ENCODE measurements at regions not wholly inside any gene's neighbourhood (a gene's known extent, or its start where the extent isn't known, plus 50 kb on each side); places are given as distances from the start of the nearest gene placed in this dataset.

DNA sequence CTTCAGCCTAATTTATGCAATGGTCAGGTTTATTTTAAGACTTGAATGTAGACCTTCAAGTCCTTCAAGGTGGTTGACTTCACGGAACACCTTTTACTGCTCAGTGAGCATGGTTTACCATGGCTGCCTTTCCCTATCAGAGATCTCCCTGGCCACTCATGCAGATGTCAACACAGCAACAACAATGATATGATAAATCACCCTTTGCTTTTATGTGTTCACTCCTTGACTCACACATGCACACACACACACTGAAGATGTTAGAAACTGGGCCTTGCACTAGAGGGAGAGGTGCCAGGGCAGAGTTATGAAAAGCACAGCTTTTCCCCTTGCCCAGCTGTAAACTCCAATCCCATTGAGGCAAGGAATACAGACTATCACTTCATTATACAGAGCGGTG is 134.4 kb downstream of the WNT5A start:
- TF ChIP-seq CTCF (IDR thresholded peaks at IDR 0.05; ENCODE audit: low read depth, low read length, poor library complexity, severe bottlenecking): no peak
- no peak for TF ChIP-seq EZH2phosphoT487 (IDR thresholded peaks at IDR 0.05; ENCODE audit: borderline replicate concordance, low read length)

GRCh38 chr3:55349851-55350250 is 137.3 kb downstream of the WNT5A start:
- H4K20me1 ChIP-seq (ENCODE audit: control insufficient read depth, insufficient read depth, low read depth, low read length): no peaks in the 10 kb centered on the region
- no peak overlapping the region for H3K4me3 ChIP-seq (ENCODE audit: low read length)
- no peak overlapping the region for H3K4me2 ChIP-seq (ENCODE audit: low read length)
- TF ChIP-seq EZH2phosphoT487 (IDR thresholded peaks at IDR 0.05; ENCODE audit: borderline replicate concordance, low read length): no peak
- TF ChIP-seq CTCF (IDR thresholded peaks at IDR 0.05; ENCODE audit: low read depth, low read length, poor library complexity, severe bottlenecking): no peak
- H3F3A ChIP-seq (ENCODE audit: control insufficient read depth, insufficient read depth): no peaks in the 10 kb centered on the region
- no peak overlapping the region for H3K27ac ChIP-seq (ENCODE audit: low read depth, low read length)
- H3K9me3 ChIP-seq (ENCODE audit: control insufficient read depth, insufficient read depth, low read length): no peaks in the 10 kb centered on the region
- no peaks in the 10 kb centered on the region for H3K9me2 ChIP-seq (replicated peaks; ENCODE audit: control insufficient read depth, low read length)
- H3K27me3 ChIP-seq (ENCODE audit: control insufficient read depth, low read length): no peaks in the 10 kb centered on the region
- no peaks in the 10 kb centered on the region for H3K4me1 ChIP-seq (ENCODE audit: control insufficient read depth, low read length)
- no peaks in the 10 kb centered on the region for H3K79me2 ChIP-seq (ENCODE audit: control insufficient read depth, low read length)
- H3K36me3 ChIP-seq (ENCODE audit: control insufficient read depth, low read length): no peaks in the 10 kb centered on the region

More for the DNA sequence above, 134.4 kb downstream of the WNT5A start:
- Histone ChIP-seq H4K20me1 (ENCODE audit: control insufficient read depth, insufficient read depth, low read depth, low read length) (no peaks in the 10 kb centered on the region), H3K27ac (ENCODE audit: low read depth, low read length) (no peak overlapping the region), H3K9me2 (replicated peaks; ENCODE audit: control insufficient read depth, low read length) (no peaks in the 10 kb centered on the region), H3K4me2 (ENCODE audit: low read length) (no peak overlapping the region), H3K4me1 (ENCODE audit: control insufficient read depth, low read length) (no peaks in the 10 kb centered on the region), H3K9me3 (ENCODE audit: control insufficient read depth, insufficient read depth, low read length) (no peaks in the 10 kb centered on the region), H3K27me3 (ENCODE audit: control insufficient read depth, low read length) (no peaks in the 10 kb centered on the region), H3K79me2 (ENCODE audit: control insufficient read depth, low read length) (no peaks in the 10 kb centered on the region), H3K4me3 (ENCODE audit: low read length) (no peak overlapping the region), H3K36me3 (ENCODE audit: control insufficient read depth, low read length) (no peaks in the 10 kb centered on the region), H3F3A (ENCODE audit: control insufficient read depth, insufficient read depth) (no peaks in the 10 kb centered on the region)

DNA sequence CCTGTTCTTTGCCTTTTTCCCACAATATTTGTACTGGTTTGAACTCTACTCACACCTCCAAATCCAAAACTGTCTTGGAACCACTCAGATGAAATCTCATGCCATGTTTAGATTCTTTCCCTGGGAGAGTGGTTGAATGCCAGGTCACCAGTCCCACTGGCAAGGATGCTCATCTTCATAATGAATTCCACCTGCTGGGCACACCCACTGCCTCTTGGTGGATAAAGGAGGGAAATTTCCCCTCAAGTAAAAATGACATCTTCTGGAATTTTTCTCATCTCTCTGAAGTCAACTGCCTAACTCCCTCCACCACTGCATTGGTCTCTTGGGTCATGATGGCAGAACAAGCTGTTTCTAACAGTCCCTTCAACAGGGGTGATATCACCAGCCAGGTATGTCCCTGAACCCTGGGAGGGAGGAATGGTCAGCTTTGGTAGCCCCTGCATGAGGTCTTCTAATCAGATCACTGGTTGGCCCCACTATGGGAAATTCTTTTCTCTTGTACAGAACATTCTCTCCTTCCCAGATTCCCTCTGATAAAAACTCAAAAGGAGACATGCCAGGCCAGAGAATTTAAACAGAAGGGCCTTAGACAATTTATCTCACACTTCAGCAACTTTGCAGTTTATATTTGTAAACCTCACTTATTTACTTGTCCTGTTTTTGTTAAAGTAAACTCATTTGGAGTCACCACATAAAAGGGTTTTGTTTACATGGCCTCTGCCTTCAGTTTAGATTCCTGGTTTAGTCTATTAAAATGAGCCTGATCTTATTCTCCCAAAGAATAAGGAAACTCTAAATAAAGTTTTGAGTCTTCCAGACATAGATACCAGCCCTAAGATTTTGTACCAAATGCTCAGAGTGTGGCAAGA is 143.4 kb downstream of the WNT5A start:
- Histone ChIP-seq H3K4me1 (ENCODE audit: control insufficient read depth, low read length) (no peaks in the 10 kb centered on the region), H3K36me3 (ENCODE audit: control insufficient read depth, low read length) (no peaks in the 10 kb centered on the region), H3K27me3 (ENCODE audit: control insufficient read depth, low read length) (no peaks in the 10 kb centered on the region), H3K4me3 (ENCODE audit: low read length) (no peak overlapping the region), H3K9me2 (replicated peaks; ENCODE audit: control insufficient read depth, low read length) (no peaks in the 10 kb centered on the region), H3K9me3 (ENCODE audit: control insufficient read depth, insufficient read depth, low read length) (no peaks in the 10 kb centered on the region), H3F3A (ENCODE audit: control insufficient read depth, insufficient read depth) (no peaks in the 10 kb centered on the region), H3K4me2 (ENCODE audit: low read length) (no peak overlapping the region), H3K27ac (ENCODE audit: low read depth, low read length) (no peak overlapping the region), H3K79me2 (ENCODE audit: control insufficient read depth, low read length) (no peaks in the 10 kb centered on the region), H4K20me1 (ENCODE audit: control insufficient read depth, insufficient read depth, low read depth, low read length) (no peaks in the 10 kb centered on the region)
- TF ChIP-seq EZH2phosphoT487 (IDR thresholded peaks at IDR 0.05; ENCODE audit: borderline replicate concordance, low read length) (no peak), CTCF (IDR thresholded peaks at IDR 0.05; ENCODE audit: low read depth, low read length, poor library complexity, severe bottlenecking) (no peak)

All from DOHH2 (cell line).